Left lobe of liver (tissue), 2 donors: ENCODE measurements at regions not wholly inside any gene's neighbourhood (a gene's known extent, or its start where the extent isn't known, plus 50 kb on each side); places are given as distances from the start of the nearest gene placed in this dataset.

Experiments
- ATAC-seq: fragments of 200-7000 bp; cut with Tn5 transposase; one replicate; pipeline ENCODE4 v1.9.1; 2020; ENCODE audit warnings: mild to moderate bottlenecking, moderate library complexity
- DNase-seq: peaks from one replicate; pipeline ENCODE4 v3.0.0-alpha.2; 2020; ENCODE audit warnings: low spot score
- donor health status: DM: no; HTN: no; CAD: no; lungs with moderate emphysema.
- donor health status: DM: no; HTN: yes; CAD: no.

GRCh38 chr13:63149375-63149774, 1733.7 kb upstream of the PCDH20 start:
- ATAC-seq (no peak), DNase-seq (no peak)

DNA sequence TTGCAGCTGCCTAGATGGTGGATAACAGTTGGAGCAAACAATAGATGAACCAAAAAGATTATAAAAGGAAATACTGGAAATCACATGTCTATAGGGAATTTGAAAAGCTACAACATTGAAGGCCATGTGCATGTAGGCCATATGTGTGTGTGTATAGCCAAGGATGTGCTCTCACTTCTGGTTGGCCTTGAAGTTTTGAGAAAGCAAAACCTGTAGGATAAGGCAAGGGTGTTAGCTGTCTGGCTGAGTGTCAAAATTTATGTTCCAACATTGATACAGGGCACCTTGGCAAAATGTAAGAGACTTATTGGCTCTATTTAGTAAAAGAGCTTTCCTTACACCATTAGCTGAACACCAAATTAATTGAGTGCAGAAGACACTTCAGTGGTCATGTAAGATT, 1723.6 kb upstream of the PCDH20 start:
- DNase-seq (no peak), ATAC-seq (no peak)

DNA sequence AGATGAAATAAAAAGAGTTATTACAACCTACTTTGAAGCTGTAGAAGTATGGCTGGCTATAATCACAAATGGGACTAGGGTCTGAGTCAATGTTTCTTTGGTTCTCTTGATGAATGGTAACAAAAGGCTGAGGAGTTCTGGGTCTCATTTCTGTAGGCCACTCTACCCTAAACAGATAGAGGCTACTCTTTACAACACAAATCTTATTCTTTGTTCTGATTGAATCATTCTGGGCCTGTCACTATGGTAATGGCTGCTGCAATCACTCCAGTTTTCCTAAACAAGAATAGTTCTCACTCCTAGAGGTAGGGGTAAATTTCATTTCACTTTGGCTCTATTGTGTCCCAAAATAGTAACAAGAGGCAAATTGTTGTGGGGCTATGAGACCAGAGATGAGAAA, 1714.3 kb upstream of the PCDH20 start:
- ATAC-seq = no peak

DNA sequence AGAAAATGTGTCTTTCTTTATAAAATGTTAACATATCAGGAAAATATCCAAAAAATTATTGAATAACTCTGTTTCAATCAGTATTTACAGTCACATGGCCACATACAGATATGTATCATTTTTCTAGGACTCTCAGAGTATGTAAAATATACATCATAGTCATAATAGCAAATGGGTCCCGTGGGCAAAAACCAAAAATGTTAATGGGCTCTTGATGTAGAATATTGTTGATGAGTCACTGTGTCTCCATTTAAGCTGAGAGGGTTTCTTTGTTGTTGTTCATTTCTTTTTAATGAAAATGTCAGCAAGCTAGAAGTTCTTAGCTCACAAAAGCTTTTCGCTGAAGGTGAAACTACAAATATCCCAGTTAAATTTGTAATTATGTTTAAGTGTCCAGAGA, 1713.1 kb upstream of the PCDH20 start:
- DNase-seq (no peak), ATAC-seq (no peak)

More for the DNA sequence above, 1714.3 kb upstream of the PCDH20 start:
- no peak for DNase-seq

- no peak for DNase-seq
- no peak for ATAC-seq
These were observed 1709.2 kb upstream of the PCDH20 start for GRCh38 chr13:63124863-63125262.

- ATAC-seq = no peak
These were observed 1705.2 kb upstream of the PCDH20 start for GRCh38 chr13:63120883-63121282.

DNA sequence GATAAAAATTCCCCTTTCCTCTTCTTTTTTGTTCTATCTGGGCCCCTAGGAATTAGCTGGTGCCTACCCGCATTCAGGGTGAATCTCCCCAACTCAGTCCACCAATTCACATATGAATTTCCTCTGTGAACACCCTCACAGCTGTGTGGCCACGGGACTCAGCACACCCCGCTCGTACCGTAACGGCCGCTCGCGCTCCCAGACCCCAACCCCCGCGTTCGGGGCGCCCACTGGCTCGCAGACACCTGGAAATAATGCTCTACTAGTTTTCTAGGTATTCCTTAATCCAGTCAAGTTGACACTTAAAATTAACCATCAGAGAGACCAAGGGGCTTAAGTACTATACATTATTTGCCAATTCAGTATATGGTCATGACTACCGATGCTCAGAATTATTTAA, 1702.1 kb upstream of the PCDH20 start:
- ATAC-seq = no peak
- no peak for DNase-seq

More at GRCh38 chr13:63120883-63121282, 1705.2 kb upstream of the PCDH20 start:
- DNase-seq = no peak

- ATAC-seq (no peak), DNase-seq (no peak)
These were observed 1697.2 kb upstream of the PCDH20 start for GRCh38 chr13:63112799-63113395.

DNA sequence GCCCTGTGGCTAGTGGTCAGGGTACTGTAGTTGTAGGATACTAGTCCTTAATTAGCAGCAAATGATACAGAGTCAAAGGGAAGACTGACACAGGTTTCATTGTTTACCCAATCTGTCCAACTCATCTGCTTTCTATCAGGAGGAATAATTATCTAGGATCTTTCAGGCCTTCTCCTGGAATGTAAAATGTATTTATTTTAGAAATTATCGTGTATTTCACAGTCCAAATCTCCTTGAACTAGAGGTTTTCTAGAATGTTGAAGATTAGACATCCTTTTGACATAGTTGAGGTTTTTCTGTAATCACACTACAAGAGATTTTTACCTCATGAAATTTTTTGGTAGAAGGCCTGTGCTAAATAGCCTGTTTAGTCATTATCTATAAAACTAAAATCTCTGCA, 1694.8 kb upstream of the PCDH20 start:
- DNase-seq (no peak), ATAC-seq (no peak)

- ATAC-seq (no peak), DNase-seq (no peak)
These were observed 1691.7 kb upstream of the PCDH20 start for GRCh38 chr13:63107179-63107943.

DNA sequence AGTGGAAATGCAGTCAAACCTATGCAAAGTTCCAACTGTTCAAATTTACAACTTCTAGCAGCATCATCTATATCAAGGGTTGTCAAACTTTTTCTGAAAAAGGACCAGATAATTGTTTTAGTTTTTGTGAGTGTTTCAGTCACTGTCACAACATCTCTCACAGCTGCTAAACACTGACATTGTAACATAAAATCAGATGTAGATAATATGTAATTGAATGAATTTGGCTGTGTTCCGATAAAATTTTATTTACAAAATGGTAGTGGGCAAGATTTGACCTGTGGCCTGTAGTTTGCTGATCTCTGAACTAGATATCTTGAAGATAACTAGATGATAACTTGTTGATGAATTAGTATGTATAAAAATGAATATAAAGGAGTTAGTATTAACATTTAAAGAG, 1679.1 kb upstream of the PCDH20 start:
- ATAC-seq = no peak
- DNase-seq = no peak

DNA sequence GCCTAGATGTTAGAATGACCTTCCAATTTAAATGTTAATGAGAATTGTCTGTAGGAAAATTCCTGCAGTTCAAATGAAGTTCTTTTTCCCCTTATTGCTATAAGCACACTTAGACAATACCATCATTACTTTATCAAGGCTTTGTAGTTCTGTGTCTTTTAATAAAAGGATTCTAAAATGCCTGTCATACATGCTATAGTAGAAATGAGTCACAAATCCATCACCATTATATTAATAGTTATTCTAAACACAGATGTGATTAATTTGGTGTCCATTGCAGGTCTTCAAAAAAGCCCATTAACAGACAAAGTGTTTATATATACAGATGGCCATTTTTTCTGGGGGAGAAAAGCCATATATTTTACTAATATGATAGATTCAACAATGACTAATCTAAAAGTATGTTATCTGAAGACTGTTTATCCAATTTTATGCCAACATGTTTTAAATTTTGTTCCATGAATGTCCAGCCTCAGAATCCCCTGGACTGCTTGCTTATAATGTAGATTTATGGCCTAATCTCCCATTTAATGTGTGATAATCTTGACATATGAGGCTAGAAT, 1678.3 kb upstream of the PCDH20 start:
- DNase-seq (no peak), ATAC-seq (no peak)

- DNase-seq (no peak), ATAC-seq (no peak)
These were observed 1676.8 kb upstream of the PCDH20 start for GRCh38 chr13:63092456-63092855.

DNA sequence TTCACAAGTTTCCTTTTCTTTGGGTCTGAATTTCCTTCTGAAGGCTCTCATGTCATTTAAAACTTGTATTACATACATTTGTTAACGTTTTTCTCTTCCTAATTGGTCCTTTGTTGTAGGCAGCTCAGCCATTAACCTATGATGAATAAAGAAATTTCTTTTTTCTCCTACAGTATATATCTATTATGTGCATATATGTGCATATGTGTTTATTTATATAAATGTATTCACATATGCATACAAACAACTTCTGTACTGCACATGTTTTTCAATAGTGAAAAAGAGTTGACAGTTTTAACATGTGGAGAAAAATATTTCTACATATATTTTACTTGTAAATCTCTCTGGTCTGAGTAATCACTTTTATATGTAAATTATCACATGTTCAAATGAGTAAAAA, 1674.9 kb upstream of the PCDH20 start:
- ATAC-seq (no peak), DNase-seq (no peak)

GRCh38 chr13:63088226-63088625, 1672.6 kb upstream of the PCDH20 start:
- ATAC-seq (no peak), DNase-seq (no peak)

GRCh38 chr13:63086286-63086685, 1670.6 kb upstream of the PCDH20 start:
- ATAC-seq (no peak), DNase-seq (no peak)

- DNase-seq = no peak
- no peak for ATAC-seq
These were observed 1670.2 kb upstream of the PCDH20 start for GRCh38 chr13:63085851-63086250.

DNA sequence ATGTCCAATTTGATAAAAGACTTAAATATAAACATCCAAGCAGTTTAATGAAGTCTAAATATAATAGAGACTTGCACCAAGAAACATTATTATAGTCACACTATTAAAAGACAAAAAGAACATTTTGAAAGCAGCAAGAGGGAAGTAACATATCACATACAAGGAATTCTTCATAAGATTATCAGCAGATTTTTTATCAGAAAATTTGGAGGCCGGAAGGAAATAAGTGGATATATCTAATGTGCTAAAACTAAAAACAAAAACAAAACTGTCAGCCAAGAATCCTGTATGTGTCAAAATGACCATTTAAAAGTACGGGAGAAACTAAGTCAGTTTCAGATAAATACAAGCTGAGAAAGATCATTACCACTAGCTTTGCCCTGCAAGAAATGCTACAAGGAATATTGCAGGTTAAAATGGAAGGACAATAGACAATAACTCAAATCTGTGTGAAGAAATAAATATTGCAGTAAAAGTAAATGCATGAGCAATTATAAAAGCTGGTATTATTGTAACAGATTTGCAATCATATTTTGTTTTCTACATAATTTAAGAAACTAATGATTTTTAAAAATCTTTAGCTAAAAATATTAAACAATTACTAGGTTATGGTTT, 1665.9 kb upstream of the PCDH20 start:
- ATAC-seq = no peak
- DNase-seq = no peak

GRCh38 chr13:63075126-63075525, 1659.5 kb upstream of the PCDH20 start:
- DNase-seq (no peak), ATAC-seq (no peak)

- ATAC-seq (no peak), DNase-seq (no peak)
These were observed 1634.6 kb upstream of the PCDH20 start for GRCh38 chr13:63050287-63050686.

DNA sequence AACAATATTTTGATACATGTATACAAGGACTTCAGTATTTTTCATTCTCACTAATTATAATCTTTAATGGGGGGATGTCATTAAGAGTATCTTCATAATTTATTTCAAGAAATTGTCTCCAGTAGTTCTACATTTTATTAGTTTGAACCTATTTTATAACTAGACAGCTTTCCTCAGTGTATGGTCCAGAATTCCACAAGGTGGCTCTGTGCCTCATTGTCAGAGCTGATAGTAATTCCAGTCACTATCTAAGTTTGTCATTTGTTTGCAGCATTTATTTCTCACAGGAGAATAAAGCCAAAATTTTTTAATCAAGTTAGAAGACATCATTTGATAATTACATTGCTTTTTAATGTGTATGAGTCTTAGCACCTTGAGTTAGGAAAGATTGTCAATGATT, 1633.0 kb upstream of the PCDH20 start:
- DNase-seq = no peak
- ATAC-seq = no peak
